ENCODE measurements at regions not wholly inside any gene's neighbourhood (a gene's known extent, or its start where the extent isn't known, plus 50 kb on each side); places are given as distances from the start of the nearest gene placed in this dataset.

DNA sequence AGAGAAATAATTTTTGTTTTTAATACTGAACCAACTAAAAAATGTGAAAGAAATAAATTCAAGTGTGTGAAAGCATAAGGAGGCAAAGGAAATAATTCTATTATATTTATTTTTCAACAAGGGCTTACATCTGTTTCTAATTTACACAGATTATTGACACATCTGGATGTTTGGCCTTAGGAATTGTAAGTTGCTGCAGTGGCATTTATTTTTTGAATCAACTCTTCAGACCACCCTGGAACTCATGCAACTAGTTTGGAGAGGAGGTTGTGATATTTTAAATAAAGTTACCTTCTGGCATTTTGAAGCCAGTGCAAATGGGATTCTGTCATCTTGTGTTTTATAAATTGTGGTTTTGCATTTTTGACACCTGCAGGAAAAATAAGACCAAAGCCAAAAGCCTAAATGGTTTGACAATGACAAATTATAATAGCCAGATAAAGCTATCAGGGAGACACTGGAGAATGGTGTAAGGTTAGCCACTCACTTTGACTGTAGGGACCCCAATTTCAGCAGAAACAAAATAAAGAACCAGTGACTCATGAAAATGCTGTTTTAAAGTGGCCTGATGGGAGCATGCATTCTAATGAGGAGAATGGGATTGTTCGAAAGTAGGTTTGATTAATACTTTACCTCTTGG is 192.9 kb downstream of the KLF5 start:
- DNase-seq (ENCODE audit: low spot score): no peak

DNA sequence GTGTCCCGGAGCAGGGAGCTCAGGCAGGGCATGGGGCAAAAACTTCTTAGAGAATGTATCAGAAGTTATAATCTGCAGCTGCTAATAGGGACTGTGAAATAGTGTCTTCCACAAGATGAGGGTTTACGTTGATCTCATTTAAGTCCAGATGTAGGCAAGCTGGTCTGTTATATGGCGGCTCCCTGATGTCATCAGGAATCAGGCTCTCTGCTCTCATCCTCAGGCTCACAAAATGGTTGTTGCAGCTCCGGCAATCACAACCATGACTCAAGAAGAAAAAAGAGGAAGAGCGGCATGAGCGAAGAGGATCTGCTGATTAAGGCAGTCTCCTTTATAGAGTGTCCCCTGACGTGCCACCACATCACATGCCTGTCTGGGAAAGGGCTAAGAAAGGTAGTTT is 191.3 kb downstream of the KLF5 start:
- Histone ChIP-seq H3K27ac (no peak overlapping the region), H3K27me3 (no peaks in the 10 kb centered on the region), H3K4me1 (no peaks in the 10 kb centered on the region), H3K9me3 (no peaks in the 10 kb centered on the region), H3K4me3 (no peak overlapping the region), H3K36me3 (no peaks in the 10 kb centered on the region)
- DNase-seq (ENCODE audit: low spot score): no peak
- TF ChIP-seq, protein P1, sequence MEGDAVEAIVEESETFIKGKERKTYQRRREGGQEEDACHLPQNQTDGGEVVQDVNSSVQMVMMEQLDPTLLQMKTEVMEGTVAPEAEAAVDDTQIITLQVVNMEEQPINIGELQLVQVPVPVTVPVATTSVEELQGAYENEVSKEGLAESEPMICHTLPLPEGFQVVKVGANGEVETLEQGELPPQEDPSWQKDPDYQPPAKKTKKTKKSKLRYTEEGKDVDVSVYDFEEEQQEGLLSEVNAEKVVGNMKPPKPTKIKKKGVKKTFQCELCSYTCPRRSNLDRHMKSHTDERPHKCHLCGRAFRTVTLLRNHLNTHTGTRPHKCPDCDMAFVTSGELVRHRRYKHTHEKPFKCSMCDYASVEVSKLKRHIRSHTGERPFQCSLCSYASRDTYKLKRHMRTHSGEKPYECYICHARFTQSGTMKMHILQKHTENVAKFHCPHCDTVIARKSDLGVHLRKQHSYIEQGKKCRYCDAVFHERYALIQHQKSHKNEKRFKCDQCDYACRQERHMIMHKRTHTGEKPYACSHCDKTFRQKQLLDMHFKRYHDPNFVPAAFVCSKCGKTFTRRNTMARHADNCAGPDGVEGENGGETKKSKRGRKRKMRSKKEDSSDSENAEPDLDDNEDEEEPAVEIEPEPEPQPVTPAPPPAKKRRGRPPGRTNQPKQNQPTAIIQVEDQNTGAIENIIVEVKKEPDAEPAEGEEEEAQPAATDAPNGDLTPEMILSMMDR (IDR thresholded peaks at IDR 0.05): no peak

More for the DNA sequence above, 192.9 kb downstream of the KLF5 start:
- Histone ChIP-seq H3K9me3 (no peaks in the 10 kb centered on the region), H3K27ac (no peak overlapping the region), H3K4me3 (no peak overlapping the region), H3K4me1 (no peaks in the 10 kb centered on the region), H3K36me3 (no peaks in the 10 kb centered on the region), H3K27me3 (no peaks in the 10 kb centered on the region)
- TF ChIP-seq, protein P1 (IDR thresholded peaks at IDR 0.05): no peak

DNA sequence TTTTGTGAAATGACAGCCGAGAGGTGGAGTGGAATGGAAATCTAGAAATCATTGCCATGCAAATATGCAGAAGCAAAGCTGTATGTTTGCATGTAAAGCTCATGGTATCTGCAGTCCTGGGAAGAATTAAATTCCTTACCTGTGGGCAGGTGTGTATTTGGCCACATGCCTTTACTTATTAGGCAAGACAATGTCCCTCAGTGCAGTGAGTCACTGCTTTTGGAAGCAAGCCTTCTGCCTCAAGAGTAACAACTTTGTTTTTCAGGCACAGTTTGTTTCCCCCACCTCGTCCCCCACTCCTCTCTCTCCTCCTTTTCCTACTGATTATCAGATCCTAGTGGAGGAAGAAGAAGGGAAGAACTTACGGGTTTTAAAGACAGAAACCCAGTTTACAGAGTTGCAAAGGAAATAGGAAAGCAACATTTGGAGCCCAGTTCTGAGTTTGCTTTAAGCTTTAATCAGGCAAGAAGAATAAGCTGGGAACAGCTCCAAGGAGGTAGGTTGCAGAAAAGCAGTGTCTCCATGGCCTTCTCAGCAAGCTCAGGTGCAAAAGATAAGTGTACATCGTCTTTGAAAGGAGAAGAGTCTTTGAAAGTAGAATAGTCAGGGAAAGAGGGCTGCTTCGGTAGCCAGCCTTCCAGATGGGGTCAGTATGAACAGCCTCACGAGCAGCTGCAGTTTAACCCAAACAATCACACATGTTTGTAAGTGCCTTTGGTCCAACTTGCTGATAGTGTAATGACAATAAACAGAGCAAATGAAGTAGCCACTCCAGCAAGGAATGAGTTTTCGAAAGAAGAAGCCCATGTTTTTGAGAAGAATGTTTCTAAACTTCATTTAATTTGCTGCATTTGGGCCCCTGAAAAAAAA is 190.1 kb downstream of the KLF5 start:
- H3K36me3 ChIP-seq: no peaks in the 10 kb centered on the region
- TF ChIP-seq, protein P1 (IDR thresholded peaks at IDR 0.05): no peak
- H3K9me3 ChIP-seq: no peaks in the 10 kb centered on the region
- no peak for DNase-seq (ENCODE audit: low spot score)
- H3K27me3 ChIP-seq: no peaks in the 10 kb centered on the region
- no peak overlapping the region for H3K4me3 ChIP-seq
- H3K27ac ChIP-seq: no peak overlapping the region
- H3K4me1 ChIP-seq: no peaks in the 10 kb centered on the region

DNA sequence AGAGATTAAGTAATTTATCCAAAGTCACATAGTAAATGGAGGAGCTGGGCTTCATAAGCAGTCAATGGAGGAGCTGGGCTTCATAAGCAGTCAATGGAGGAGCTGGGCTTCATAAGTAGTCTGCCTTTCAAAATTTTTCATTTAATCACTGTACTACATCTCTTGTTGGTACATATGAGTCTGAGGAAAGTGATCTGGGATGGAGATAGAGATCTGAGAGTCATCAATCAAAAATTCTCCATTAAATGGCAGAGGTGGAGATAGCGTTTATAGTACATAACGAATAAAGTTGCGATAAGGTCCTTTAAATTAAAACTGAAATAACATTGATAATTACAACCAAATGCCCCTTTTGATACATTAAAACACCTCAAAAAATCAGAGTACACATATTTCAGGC is 189.3 kb downstream of the KLF5 start:
- Histone ChIP-seq H3K36me3 (no peaks in the 10 kb centered on the region), H3K4me3 (no peak overlapping the region), H3K9me3 (no peaks in the 10 kb centered on the region), H3K27me3 (no peaks in the 10 kb centered on the region), H3K4me1 (no peaks in the 10 kb centered on the region), H3K27ac (no peak overlapping the region)
- DNase-seq (ENCODE audit: low spot score): no peak
- TF ChIP-seq, protein P1 (IDR thresholded peaks at IDR 0.05): no peak

DNA sequence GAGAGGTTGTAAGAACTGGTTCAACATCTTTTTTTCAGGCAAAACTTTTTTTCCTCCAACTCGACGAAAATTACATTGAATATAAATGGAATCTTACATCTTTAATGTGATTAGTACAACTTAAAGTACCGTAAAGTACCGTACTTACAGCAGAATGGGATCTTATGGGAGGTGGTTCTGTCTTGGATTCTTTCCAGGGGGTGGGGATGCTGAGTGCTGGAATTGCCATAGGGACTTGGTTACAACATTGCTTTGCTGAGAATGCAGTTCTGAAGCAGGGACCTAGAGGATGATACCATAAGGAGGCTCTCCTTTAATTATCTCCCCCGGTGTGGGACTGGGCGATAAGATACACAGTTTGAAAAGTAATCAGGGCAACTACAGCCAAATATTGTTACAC is 186.4 kb downstream of the KLF5 start:
- TF ChIP-seq, protein P1 (IDR thresholded peaks at IDR 0.05): no peak
- H3K27ac ChIP-seq: no peak overlapping the region
- no peak overlapping the region for H3K4me3 ChIP-seq
- H3K27me3 ChIP-seq: no peaks in the 10 kb centered on the region
- DNase-seq (ENCODE audit: low spot score): no peak
- no peaks in the 10 kb centered on the region for H3K9me3 ChIP-seq
- H3K36me3 ChIP-seq: no peaks in the 10 kb centered on the region
- H3K4me1 ChIP-seq: no peaks in the 10 kb centered on the region

All from right atrium auricular region (tissue), 2 donors.